Nephron progenitor cell (in vitro differentiated cells): ENCODE measurements at regions not wholly inside any gene's neighbourhood (a gene's known extent, or its start where the extent isn't known, plus 50 kb on each side); places are given as distances from the start of the nearest gene placed in this dataset.

Experiments
- DNase-seq: peaks from one replicate; pipeline ENCODE4 v3.0.0; 2021
- H3K27ac Mint-ChIP-seq: 2 replicates; pipeline ENCODE4 v1.8.0; 2021; ENCODE audit warnings: mild to moderate bottlenecking, moderate library complexity, mixed read lengths
- H3K27me3 Mint-ChIP-seq: 2 replicates; pipeline ENCODE4 v1.8.0; 2021; ENCODE audit warnings: mild to moderate bottlenecking, low read depth, mixed read lengths; ENCODE audit not compliant: poor library complexity
- H3K36me3 Mint-ChIP-seq: 2 replicates; pipeline ENCODE4 v1.8.0; 2021; ENCODE audit warnings: low read depth, mixed read lengths
- H3K4me1 Mint-ChIP-seq: 2 replicates; pipeline ENCODE4 v1.8.0; 2021; ENCODE audit warnings: mixed read lengths
- H3K4me3 Mint-ChIP-seq: 2 replicates; pipeline ENCODE4 v1.8.0; 2021; ENCODE audit warnings: mild to moderate bottlenecking, moderate library complexity, mixed read lengths
- H3K9me3 Mint-ChIP-seq: 2 replicates; pipeline ENCODE4 v1.8.0; 2021; ENCODE audit warnings: mild to moderate bottlenecking, moderate library complexity, mixed read lengths
- TF ChIP-seq, protein P1 (sequence below): fragments of 200-600 bp; sonication (generic); IDR thresholded peaks from 2 replicates; pipeline ENCODE4 v1.5.0; 2021; ENCODE audit warnings: antibody characterized with exemption

DNA sequence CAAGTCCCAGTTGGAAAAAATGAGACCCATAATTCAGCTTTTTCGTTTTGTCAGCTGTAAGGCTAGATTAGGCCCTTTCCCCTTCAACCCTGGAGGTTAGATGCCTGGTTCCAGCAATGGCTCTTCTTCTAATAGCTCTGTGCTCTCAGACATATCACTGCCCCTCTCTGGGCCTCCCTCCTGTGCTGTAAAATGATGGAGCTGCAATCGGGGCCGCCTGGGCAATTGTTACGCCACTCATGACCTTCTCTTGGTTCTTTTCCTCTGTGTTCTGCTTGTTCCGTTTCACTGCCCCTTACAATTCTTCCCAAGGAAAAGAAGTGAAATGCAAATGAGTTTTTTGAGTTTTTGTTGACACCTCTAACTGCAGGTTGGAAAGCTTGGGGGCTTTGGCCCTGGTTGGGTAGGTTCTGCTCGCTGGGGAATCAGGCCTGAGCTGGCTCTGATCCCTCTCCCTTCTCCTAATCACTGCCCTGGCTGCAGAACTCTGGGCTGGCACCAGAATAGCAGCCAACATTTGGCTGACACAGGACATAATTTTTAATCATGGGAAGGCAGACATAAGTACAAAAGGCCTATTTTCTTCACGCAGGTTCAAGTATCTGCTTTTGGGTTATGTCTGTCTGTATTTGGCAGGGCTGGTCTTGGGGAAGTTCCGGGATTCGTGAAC, 110.9 kb downstream of the FOXD1 start:
- Mint-ChIP-seq H3K4me3 (peak overlapping the region; percentile 53), H3K27ac (peak overlapping the region; percentile 96), H3K9me3 (peaks cover 8% of the 10 kb centered on the region), H3K4me1 (peaks cover 63% of the 10 kb centered on the region), H3K36me3 (no peaks in the 10 kb centered on the region), H3K27me3 (peaks cover 7% of the 10 kb centered on the region)
- TF ChIP-seq, protein P1, sequence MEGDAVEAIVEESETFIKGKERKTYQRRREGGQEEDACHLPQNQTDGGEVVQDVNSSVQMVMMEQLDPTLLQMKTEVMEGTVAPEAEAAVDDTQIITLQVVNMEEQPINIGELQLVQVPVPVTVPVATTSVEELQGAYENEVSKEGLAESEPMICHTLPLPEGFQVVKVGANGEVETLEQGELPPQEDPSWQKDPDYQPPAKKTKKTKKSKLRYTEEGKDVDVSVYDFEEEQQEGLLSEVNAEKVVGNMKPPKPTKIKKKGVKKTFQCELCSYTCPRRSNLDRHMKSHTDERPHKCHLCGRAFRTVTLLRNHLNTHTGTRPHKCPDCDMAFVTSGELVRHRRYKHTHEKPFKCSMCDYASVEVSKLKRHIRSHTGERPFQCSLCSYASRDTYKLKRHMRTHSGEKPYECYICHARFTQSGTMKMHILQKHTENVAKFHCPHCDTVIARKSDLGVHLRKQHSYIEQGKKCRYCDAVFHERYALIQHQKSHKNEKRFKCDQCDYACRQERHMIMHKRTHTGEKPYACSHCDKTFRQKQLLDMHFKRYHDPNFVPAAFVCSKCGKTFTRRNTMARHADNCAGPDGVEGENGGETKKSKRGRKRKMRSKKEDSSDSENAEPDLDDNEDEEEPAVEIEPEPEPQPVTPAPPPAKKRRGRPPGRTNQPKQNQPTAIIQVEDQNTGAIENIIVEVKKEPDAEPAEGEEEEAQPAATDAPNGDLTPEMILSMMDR, result no peak
- DNase-seq, result no peak

- peaks cover 61% of the 10 kb centered on the region for H3K4me1 Mint-ChIP-seq
- TF ChIP-seq, protein P1, result no peak
Observed at GRCh38 chr5:73336366-73336765, 112.2 kb downstream of the FOXD1 start.

DNA sequence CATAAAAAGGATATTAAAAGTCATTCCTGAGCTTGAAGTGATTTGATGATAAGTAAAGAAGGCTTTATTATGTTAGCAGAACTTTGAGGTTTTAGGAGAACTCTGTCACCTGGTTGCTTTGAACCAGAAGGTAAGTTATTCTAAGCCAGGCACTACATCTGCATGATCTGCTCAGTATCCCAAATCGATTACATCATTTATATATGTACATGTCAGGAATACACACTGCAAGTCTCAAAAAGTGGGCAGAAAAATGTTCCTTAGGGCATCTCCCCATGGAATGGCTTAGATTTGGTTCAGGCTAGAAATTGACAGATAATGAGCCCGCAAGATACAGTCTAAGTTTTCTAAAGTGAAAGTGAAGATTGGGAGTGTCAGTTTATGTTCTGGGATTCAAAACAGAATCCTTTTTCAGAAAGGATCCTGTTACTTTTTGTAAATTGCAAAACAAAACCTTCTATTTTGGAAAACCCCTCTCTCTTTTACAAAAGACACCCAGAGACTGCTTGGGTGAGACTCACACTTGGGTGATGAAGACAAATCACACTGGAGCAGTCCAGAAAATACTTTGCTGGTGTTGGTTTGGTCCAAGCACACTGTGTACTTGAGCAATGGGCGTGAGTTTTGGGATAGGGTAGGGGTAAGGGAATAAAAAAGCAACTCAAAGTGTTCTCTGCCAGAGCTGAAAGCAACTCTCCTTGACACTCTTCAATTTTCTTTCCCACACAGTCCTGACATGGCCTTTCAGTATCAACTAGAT, 114.5 kb downstream of the FOXD1 start:
- Mint-ChIP-seq H3K27me3 (peaks cover 7% of the 10 kb centered on the region), H3K4me1 (peaks cover 46% of the 10 kb centered on the region), H3K4me3 (no peak overlapping the region), H3K9me3 (peaks cover 38% of the 10 kb centered on the region), H3K36me3 (peaks cover 15% of the 10 kb centered on the region), H3K27ac (no peak overlapping the region)
- TF ChIP-seq, protein P1, result no peak
- DNase-seq, result no peak

More at GRCh38 chr5:73336366-73336765, 112.2 kb downstream of the FOXD1 start:
- Mint-ChIP-seq H3K27ac (no peak overlapping the region), H3K36me3 (peaks cover 4% of the 10 kb centered on the region), H3K4me3 (no peak overlapping the region), H3K9me3 (peaks cover 22% of the 10 kb centered on the region), H3K27me3 (peaks cover 7% of the 10 kb centered on the region)
- DNase-seq, result no peak

GRCh38 chr5:73330613-73331012, 118.0 kb downstream of the FOXD1 start:
- H3K36me3 Mint-ChIP-seq, result peaks cover 15% of the 10 kb centered on the region
- H3K27me3 Mint-ChIP-seq, result peaks cover 7% of the 10 kb centered on the region
- no peak overlapping the region for H3K4me3 Mint-ChIP-seq
- peaks cover 42% of the 10 kb centered on the region for H3K9me3 Mint-ChIP-seq
- no peak for DNase-seq
- no peak overlapping the region for H3K27ac Mint-ChIP-seq
- peaks cover 12% of the 10 kb centered on the region for H3K4me1 Mint-ChIP-seq
- TF ChIP-seq, protein P1, result no peak

GRCh38 chr5:73328640-73329039, 119.9 kb downstream of the FOXD1 start:
- H3K4me3 Mint-ChIP-seq, result no peak overlapping the region
- DNase-seq, result no peak
- no peaks in the 10 kb centered on the region for H3K4me1 Mint-ChIP-seq
- H3K27me3 Mint-ChIP-seq, result peaks cover 3% of the 10 kb centered on the region
- peaks cover 15% of the 10 kb centered on the region for H3K36me3 Mint-ChIP-seq
- peaks cover 42% of the 10 kb centered on the region for H3K9me3 Mint-ChIP-seq
- no peak overlapping the region for H3K27ac Mint-ChIP-seq
- TF ChIP-seq, protein P1, result no peak
